ENCODE measurements at regions not wholly inside any gene's neighbourhood (a gene's known extent, or its start where the extent isn't known, plus 50 kb on each side); places are given as distances from the start of the nearest gene placed in this dataset.

GRCh38 chr9:27665136-27665535 is 91.9 kb upstream of the C9orf72 start:
- TF ChIP-seq CTCF (IDR thresholded peaks at IDR 0.05) (no peak), POLR2A (IDR thresholded peaks at IDR 0.05) (no peak)

Data from right lobe of liver (tissue), 4 donors.